ENCODE measurements at regions not wholly inside any gene's neighbourhood (a gene's known extent, or its start where the extent isn't known, plus 50 kb on each side); places are given as distances from the start of the nearest gene placed in this dataset.

DNA sequence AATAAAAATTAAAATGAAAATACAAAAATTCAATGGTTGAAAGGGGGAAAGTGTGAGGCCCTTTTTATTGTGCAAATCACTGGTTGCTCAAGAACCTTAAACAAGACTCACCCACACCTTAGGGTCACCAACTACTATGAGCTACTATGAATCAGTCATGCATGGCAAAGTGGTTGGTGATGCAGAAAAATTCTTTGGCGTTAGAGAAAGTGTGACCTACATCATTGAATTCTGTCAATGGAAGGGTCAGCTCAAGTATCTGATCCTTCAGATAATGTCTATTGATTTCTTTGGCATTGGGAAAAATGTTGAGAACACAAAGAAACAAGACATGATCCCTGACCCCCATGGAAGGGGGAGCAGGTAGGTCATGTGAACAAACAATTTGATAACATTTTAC, 149.7 kb upstream of the ADCY2 start:
- TF ChIP-seq, protein P1, sequence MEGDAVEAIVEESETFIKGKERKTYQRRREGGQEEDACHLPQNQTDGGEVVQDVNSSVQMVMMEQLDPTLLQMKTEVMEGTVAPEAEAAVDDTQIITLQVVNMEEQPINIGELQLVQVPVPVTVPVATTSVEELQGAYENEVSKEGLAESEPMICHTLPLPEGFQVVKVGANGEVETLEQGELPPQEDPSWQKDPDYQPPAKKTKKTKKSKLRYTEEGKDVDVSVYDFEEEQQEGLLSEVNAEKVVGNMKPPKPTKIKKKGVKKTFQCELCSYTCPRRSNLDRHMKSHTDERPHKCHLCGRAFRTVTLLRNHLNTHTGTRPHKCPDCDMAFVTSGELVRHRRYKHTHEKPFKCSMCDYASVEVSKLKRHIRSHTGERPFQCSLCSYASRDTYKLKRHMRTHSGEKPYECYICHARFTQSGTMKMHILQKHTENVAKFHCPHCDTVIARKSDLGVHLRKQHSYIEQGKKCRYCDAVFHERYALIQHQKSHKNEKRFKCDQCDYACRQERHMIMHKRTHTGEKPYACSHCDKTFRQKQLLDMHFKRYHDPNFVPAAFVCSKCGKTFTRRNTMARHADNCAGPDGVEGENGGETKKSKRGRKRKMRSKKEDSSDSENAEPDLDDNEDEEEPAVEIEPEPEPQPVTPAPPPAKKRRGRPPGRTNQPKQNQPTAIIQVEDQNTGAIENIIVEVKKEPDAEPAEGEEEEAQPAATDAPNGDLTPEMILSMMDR (IDR thresholded peaks at IDR 0.05): no peak
- Histone ChIP-seq H3K27me3 (ENCODE audit: insufficient read depth in 3 of 3, low read length in 2 of 3) (no peaks in the 10 kb centered on the region), H3K36me3 (ENCODE audit: insufficient read depth in 1 of 2, low read depth in 1 of 2) (no peaks in the 10 kb centered on the region), H3K4me1 (no peaks in the 10 kb centered on the region), H3K9me3 (no peaks in the 10 kb centered on the region), H3K27ac (no peak overlapping the region), H3K4me3 (no peak overlapping the region)
- 60 to 68% (median 66%) methylated on average over 1 of the region's 1 CpG for WGBS, 3 donors
- intact Hi-C loops (cut with DNase I): loop anchor here in 1 of 2 donors (10.0 kb wide), 1 partner anchor 219 kb away; no protein-coding TSS in a partner anchor
- no peak for ATAC-seq
- no peak for DNase-seq

DNA sequence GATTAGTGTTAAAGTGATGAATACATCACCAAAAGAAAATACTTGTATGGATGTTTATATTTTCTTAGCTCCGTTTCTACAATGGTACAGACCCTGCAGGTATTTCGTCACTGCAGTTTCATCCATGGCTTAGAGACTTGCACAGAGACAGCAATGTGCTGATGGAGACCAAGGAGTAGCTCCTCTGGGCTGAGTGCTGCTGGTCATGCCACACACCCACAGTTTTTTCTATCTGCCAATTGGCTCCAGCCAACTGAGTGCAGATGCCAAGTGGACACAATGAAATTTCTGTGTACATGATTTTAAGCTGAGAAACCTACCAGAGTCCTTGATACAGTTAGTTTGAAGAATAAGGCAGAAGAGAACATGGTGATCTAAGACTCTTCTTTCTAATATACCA, 145.9 kb upstream of the ADCY2 start:
- TF ChIP-seq, protein P1 (IDR thresholded peaks at IDR 0.05): no peak
- intact Hi-C loops (cut with DNase I): no loop called here
- DNase-seq (no peak), ATAC-seq (no peak)
- no peaks in the 10 kb centered on the region for H3K36me3 ChIP-seq (ENCODE audit: insufficient read depth in 1 of 2, low read depth in 1 of 2)
- WGBS, 3 donors: 68 to 74% (median 68%) methylated on average over 2 of the region's 2 CpGs
- H3K27ac ChIP-seq: no peak overlapping the region
- H3K27me3 ChIP-seq (ENCODE audit: insufficient read depth in 3 of 3, low read length in 2 of 3): no peaks in the 10 kb centered on the region
- no peaks in the 10 kb centered on the region for H3K4me1 ChIP-seq
- H3K4me3 ChIP-seq: no peak overlapping the region
- no peaks in the 10 kb centered on the region for H3K9me3 ChIP-seq

GRCh38 chr5:7250611-7251010, 145.3 kb upstream of the ADCY2 start:
- TF ChIP-seq, protein P1 (IDR thresholded peaks at IDR 0.05): no peak
- Histone ChIP-seq H3K4me1 (no peaks in the 10 kb centered on the region), H3K27ac (no peak overlapping the region), H3K9me3 (no peaks in the 10 kb centered on the region), H3K27me3 (ENCODE audit: insufficient read depth in 3 of 3, low read length in 2 of 3) (no peaks in the 10 kb centered on the region), H3K36me3 (ENCODE audit: insufficient read depth in 1 of 2, low read depth in 1 of 2) (no peaks in the 10 kb centered on the region), H3K4me3 (no peak overlapping the region)
- intact Hi-C loops (cut with DNase I): no loop called here
- ATAC-seq (no peak), DNase-seq (no peak)
- WGBS, 3 donors: 73 to 87% (median 86%) methylated on average over 3 of the region's 3 CpGs

DNA sequence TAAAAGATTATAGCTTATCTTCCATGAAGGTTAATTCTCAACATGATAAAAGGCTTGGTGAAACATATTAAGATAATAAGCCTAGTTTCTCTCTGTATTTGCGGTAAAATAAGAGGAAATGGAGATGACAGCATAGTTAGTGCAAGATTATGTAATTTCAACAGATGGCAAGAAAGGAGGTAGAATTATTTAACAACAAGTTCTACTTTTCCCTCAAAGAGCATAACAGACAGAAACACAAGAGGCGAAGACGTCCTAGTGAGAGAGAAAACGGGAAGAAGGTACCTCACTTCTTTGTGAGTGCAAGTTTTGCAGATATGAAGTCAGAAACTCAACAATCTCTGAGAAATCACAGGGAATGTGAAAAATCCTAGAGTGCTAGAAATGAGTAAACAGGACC, 144.8 kb upstream of the ADCY2 start:
- no peak overlapping the region for H3K27ac ChIP-seq
- intact Hi-C loops (cut with DNase I): no loop called here
- H3K4me1 ChIP-seq: no peaks in the 10 kb centered on the region
- H3K36me3 ChIP-seq (ENCODE audit: insufficient read depth in 1 of 2, low read depth in 1 of 2): no peaks in the 10 kb centered on the region
- no peaks in the 10 kb centered on the region for H3K27me3 ChIP-seq (ENCODE audit: insufficient read depth in 3 of 3, low read length in 2 of 3)
- 69 to 79% (median 73%) methylated on average over 4 of the region's 4 CpGs for WGBS, 3 donors
- TF ChIP-seq, protein P1 (IDR thresholded peaks at IDR 0.05): no peak
- ATAC-seq (no peak), DNase-seq (no peak)
- no peak overlapping the region for H3K4me3 ChIP-seq
- H3K9me3 ChIP-seq: no peaks in the 10 kb centered on the region

GRCh38 chr5:7261049-7261448, 134.9 kb upstream of the ADCY2 start:
- DNase-seq: no peak
- peak in 2 of 4 donors; percentile 66 to 67 for ATAC-seq
- Histone ChIP-seq H3K4me3 (no peak overlapping the region), H3K27me3 (ENCODE audit: insufficient read depth in 3 of 3, low read length in 2 of 3) (no peaks in the 10 kb centered on the region), H3K9me3 (peaks cover 3% of the 10 kb centered on the region), H3K4me1 (no peaks in the 10 kb centered on the region), H3K27ac (no peak overlapping the region), H3K36me3 (ENCODE audit: insufficient read depth in 1 of 2, low read depth in 1 of 2) (no peaks in the 10 kb centered on the region)
- 25 to 27% (median 27%) methylated on average over 6 of the region's 6 CpGs for WGBS, 3 donors
- TF ChIP-seq, protein P1 (IDR thresholded peaks at IDR 0.05): peak; percentile 63
- intact Hi-C loops (cut with DNase I): loop anchor here in 1 of 2 donors (2.0 to 5.0 kb wide), 2 partner anchors 132 to 556 kb away; no protein-coding TSS in a partner anchor

Data from psoas muscle (tissue), 7 donors.